PFSK-1 (cell line): ENCODE measurements at regions not wholly inside any gene's neighbourhood (a gene's known extent, or its start where the extent isn't known, plus 50 kb on each side); places are given as distances from the start of the nearest gene placed in this dataset.

Experiments
- FOXP2 ChIP-seq: optimal IDR thresholded peaks from 2 replicates; pipeline ENCODE3; 2011; ENCODE audit warnings: borderline replicate concordance, control low read depth, inconsistent platforms; ENCODE audit not compliant: insufficient read depth; ENCODE audit errors: extremely low read length, extremely low read depth
- POLR2AphosphoS5 ChIP-seq: IDR thresholded peaks from 2 replicates; pipeline ENCODE4 v1.6.1; 2012; ENCODE audit warnings: low read depth, mild to moderate bottlenecking, control low read depth, low read length, moderate library complexity
- SIN3A ChIP-seq: IDR thresholded peaks from 2 replicates; pipeline ENCODE4 v1.6.1; 2012; ENCODE audit warnings: mild to moderate bottlenecking, low read length, moderate library complexity, borderline replicate concordance; ENCODE audit not compliant: insufficient read depth
- TAF1 ChIP-seq: IDR thresholded peaks from 2 replicates; pipeline ENCODE4 v1.6.1; 2012; ENCODE audit warnings: low read length, control low read depth, borderline replicate concordance; ENCODE audit not compliant: insufficient read depth
- TF ChIP-seq, protein P1 (sequence below), 2 experiments: IDR thresholded peaks; 2 replicates each; pipeline versions ENCODE4 v1.6.1 to v1.8.0; 2011 to 2012; ENCODE audit warnings: low read depth in 2 of 2, low read length in 2 of 2, control low read depth in 1 of 2, inconsistent platforms in 1 of 2, mild to moderate bottlenecking in 1 of 2, moderate library complexity in 1 of 2; ENCODE audit not compliant: insufficient read depth in 1 of 2

DNA sequence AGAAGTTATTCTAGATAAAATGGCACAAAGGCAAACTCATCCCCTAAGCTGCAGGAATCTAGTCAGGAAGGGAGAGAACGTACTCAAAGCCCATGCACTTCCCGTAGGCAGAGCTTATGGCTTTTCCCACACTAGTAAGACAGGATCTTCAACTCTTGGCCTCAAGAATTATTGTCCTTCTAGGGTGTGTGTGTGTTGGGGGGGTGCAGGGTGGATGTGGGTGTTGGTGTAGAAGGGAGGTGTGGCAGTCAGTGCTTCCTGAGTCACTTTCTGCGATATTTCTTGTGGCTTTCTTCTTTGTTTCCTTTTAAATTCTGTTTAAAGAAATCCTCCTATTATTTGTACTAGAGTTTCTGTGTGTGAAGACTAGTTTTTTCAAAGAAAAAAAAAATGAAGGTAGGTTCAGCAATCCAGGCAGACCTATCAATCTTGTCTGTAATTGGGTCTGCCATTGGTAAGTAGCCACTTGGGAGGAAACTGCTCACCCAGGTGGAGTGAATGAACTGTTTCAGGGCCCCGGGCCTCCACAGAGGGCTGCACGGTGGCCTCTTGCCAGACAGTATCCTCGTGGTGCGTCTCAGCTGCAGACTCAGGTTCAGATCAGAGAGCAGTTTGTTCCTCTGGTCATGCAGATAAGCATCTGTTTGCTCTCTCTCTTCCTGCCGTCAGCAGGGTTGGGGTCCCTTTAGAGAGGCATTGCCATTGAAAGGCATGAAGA lies 131.9 kb downstream of the NPR3 start:
- TF ChIP-seq POLR2AphosphoS5, result no peak
- no peak for TF ChIP-seq SIN3A
- TF ChIP-seq, protein P1, sequence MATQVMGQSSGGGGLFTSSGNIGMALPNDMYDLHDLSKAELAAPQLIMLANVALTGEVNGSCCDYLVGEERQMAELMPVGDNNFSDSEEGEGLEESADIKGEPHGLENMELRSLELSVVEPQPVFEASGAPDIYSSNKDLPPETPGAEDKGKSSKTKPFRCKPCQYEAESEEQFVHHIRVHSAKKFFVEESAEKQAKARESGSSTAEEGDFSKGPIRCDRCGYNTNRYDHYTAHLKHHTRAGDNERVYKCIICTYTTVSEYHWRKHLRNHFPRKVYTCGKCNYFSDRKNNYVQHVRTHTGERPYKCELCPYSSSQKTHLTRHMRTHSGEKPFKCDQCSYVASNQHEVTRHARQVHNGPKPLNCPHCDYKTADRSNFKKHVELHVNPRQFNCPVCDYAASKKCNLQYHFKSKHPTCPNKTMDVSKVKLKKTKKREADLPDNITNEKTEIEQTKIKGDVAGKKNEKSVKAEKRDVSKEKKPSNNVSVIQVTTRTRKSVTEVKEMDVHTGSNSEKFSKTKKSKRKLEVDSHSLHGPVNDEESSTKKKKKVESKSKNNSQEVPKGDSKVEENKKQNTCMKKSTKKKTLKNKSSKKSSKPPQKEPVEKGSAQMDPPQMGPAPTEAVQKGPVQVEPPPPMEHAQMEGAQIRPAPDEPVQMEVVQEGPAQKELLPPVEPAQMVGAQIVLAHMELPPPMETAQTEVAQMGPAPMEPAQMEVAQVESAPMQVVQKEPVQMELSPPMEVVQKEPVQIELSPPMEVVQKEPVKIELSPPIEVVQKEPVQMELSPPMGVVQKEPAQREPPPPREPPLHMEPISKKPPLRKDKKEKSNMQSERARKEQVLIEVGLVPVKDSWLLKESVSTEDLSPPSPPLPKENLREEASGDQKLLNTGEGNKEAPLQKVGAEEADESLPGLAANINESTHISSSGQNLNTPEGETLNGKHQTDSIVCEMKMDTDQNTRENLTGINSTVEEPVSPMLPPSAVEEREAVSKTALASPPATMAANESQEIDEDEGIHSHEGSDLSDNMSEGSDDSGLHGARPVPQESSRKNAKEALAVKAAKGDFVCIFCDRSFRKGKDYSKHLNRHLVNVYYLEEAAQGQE (IDR thresholded peaks at IDR 0.05; ENCODE audit: insufficient read depth in 1 of 2, low read depth in 2 of 2, low read length in 2 of 2), result no peak
- no peak for TF ChIP-seq FOXP2
- TF ChIP-seq TAF1, result no peak

DNA sequence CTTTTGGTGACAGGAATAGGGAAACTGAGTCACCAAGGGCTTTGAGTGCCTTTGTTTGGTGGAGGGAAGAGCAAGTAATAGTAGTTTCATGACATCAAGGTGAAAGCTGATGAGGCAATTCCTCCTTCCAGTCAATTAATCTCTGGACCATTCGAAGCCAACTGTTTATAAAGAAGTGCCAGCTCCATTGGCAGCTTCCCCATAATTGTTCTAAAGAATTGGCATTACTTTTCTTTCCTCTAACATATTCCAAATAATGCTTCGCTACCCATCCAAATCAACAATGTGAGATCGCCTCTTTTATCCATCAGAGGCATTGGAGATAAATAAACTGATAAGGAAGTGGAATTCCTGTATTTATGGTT lies 132.4 kb downstream of the NPR3 start:
- no peak for TF ChIP-seq POLR2AphosphoS5
- no peak for TF ChIP-seq TAF1
- no peak for TF ChIP-seq FOXP2
- TF ChIP-seq SIN3A, result no peak
- TF ChIP-seq, protein P1 (IDR thresholded peaks at IDR 0.05; ENCODE audit: insufficient read depth in 1 of 2, low read depth in 2 of 2, low read length in 2 of 2), result no peak

DNA sequence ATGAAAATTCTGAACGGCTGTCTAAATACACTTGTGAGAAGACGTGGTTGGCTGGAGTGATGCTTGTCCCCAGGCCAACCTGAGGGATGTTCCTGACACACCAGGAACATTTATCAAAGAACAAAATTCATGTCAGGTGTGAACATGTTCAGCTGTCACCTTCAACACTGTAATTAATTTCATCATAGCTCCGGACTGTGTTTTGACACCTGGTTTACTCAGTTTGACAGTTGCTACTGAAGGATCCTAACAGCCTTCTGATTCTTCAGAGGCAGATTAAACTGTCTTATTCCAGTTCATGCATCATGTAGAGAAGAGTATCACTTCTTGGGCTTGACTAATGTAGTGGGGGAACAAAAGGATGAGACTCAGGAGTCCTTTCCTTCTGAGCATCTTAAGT lies 134.1 kb downstream of the NPR3 start:
- TF ChIP-seq POLR2AphosphoS5 (no peak), TAF1 (no peak), SIN3A (no peak)
- TF ChIP-seq, protein P1 (IDR thresholded peaks at IDR 0.05; ENCODE audit: insufficient read depth in 1 of 2, low read depth in 2 of 2, low read length in 2 of 2), result no peak

DNA sequence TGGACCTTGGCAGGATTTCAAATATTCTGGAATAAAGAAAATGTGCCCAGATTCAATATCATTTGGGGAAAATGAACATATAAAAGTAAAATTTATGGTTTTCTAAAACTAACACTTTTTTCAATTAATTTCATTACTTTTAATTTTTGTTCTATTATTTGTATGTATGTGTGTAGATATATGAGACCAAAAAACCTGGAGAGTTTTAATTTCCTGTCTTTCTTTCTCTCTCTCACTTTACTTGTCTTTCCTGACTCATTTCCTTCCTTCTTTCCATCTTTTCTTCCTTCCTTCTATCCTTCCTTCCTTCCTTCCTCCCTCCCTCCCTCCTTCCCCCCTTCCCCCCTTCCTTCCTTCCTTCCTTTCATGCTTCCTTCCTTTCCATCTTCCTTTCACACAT lies 137.0 kb downstream of the NPR3 start:
- TF ChIP-seq, protein P1 (IDR thresholded peaks at IDR 0.05; ENCODE audit: insufficient read depth in 1 of 2, low read depth in 2 of 2, low read length in 2 of 2), result no peak
- TF ChIP-seq POLR2AphosphoS5, result no peak
- no peak for TF ChIP-seq SIN3A
- no peak for TF ChIP-seq TAF1
- TF ChIP-seq FOXP2, result no peak
